ENCODE measurements at regions not wholly inside any gene's neighbourhood (a gene's known extent, or its start where the extent isn't known, plus 50 kb on each side); places are given as distances from the start of the nearest gene placed in this dataset.

DNA sequence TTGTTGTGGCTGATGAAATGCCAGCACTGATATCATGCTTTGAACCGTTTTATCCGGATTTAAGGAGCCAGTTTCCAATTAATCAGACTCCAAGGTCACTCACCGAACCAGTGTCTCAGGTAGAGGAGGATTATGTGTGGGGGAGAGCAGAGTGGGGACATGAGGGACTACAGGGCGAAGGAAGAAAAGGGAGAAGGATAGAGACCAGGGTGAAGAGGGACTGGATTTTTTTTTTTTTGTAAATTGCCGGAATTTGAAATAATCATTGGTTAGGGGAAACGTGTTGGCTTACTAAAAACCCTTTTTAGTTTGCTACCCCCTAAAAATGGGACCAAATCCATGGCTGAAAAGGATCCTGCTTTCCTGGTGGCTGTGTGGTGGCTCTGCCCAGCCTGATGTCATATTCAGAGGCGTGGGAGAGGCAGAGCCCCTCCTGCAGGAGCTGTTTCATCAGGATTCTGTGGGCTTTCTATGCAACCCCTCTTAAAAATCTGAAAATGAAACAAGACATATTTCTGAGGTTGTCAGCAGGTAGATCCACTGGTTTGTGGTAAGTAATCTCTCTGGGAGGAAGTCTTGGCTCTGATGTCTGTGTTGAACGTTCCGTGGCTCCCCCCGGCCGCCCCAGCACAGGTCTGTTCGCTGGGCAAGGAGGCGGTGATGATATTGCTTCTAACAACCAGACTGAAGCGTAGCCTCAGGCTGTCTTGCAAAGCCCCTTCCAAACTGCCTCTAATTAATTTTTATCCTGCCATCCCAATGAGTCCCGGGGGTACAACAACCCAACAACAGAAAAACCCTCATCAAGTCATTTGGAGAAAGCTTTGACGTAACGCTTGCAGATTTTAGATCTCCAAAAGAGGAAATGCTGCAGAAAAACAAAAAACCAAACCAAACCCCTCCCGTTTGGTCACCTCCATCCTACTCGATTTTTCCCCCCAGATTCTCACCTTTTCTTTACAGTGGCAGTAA lies 143.0 kb upstream of the ZFHX3 start:
- TF ChIP-seq, protein P1, sequence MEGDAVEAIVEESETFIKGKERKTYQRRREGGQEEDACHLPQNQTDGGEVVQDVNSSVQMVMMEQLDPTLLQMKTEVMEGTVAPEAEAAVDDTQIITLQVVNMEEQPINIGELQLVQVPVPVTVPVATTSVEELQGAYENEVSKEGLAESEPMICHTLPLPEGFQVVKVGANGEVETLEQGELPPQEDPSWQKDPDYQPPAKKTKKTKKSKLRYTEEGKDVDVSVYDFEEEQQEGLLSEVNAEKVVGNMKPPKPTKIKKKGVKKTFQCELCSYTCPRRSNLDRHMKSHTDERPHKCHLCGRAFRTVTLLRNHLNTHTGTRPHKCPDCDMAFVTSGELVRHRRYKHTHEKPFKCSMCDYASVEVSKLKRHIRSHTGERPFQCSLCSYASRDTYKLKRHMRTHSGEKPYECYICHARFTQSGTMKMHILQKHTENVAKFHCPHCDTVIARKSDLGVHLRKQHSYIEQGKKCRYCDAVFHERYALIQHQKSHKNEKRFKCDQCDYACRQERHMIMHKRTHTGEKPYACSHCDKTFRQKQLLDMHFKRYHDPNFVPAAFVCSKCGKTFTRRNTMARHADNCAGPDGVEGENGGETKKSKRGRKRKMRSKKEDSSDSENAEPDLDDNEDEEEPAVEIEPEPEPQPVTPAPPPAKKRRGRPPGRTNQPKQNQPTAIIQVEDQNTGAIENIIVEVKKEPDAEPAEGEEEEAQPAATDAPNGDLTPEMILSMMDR (IDR thresholded peaks at IDR 0.05) = no peak
- no peak for TF ChIP-seq POLR2A (IDR thresholded peaks at IDR 0.05)

All from right lobe of liver (tissue), 4 donors.